ENCODE measurements at regions not wholly inside any gene's neighbourhood (a gene's known extent, or its start where the extent isn't known, plus 50 kb on each side); places are given as distances from the start of the nearest gene placed in this dataset.

GRCh38 chr6:85068221-85068620 is 303.8 kb upstream of the TBX18 start:
- no peak for TF ChIP-seq EP300 (IDR thresholded peaks at IDR 0.05; ENCODE audit: low read length)
- no peak for TF ChIP-seq ELK1 (CRISPR knock-in tag; IDR thresholded peaks at IDR 0.05)
- no peak for TF ChIP-seq MYNN (IDR thresholded peaks at IDR 0.05)
- no peak for TF ChIP-seq MYNN (CRISPR knock-in tag; IDR thresholded peaks at IDR 0.05)
- TF ChIP-seq ZNF134 (CRISPR knock-in tag; conservative IDR thresholded peaks at IDR 0.05), result no peak
- no peak for TF ChIP-seq ZBTB2 (IDR thresholded peaks at IDR 0.05)
- no peak for TF ChIP-seq FOS (IDR thresholded peaks at IDR 0.05; ENCODE audit: extremely low read depth, insufficient read length)
- no peak for TF ChIP-seq TCF7 (IDR thresholded peaks at IDR 0.05; ENCODE audit: borderline replicate concordance)
- TF ChIP-seq CEBPZ (IDR thresholded peaks at IDR 0.05; ENCODE audit: borderline replicate concordance, low read depth, low read length), result no peak

Measured in K562 (cell line).